Uterus (tissue), 2 donors: ENCODE measurements at regions not wholly inside any gene's neighbourhood (a gene's known extent, or its start where the extent isn't known, plus 50 kb on each side); places are given as distances from the start of the nearest gene placed in this dataset.

ENCODE experiments used
- POLR2A ChIP-seq, 2 donors: fragments of 450-650 bp; IDR thresholded peaks; one replicate each; pipeline ENCODE4 v1.6.1; 2016; ENCODE audit warnings: antibody characterized with exemption in 2 of 2, mild to moderate bottlenecking in 1 of 2, moderate library complexity in 1 of 2
- TF ChIP-seq, protein P1 (sequence below), 4 experiments: fragments of 200-600 bp in 2 of 4; fragments of 450-650 bp in 2 of 4; sonication (generic) in 2 of 4; IDR thresholded peaks; one replicate each; pipeline ENCODE4 v1.5.1; 2016 to 2019; ENCODE audit warnings: antibody characterized with exemption in 4 of 4, mild to moderate bottlenecking in 2 of 4, moderate library complexity in 1 of 4

DNA sequence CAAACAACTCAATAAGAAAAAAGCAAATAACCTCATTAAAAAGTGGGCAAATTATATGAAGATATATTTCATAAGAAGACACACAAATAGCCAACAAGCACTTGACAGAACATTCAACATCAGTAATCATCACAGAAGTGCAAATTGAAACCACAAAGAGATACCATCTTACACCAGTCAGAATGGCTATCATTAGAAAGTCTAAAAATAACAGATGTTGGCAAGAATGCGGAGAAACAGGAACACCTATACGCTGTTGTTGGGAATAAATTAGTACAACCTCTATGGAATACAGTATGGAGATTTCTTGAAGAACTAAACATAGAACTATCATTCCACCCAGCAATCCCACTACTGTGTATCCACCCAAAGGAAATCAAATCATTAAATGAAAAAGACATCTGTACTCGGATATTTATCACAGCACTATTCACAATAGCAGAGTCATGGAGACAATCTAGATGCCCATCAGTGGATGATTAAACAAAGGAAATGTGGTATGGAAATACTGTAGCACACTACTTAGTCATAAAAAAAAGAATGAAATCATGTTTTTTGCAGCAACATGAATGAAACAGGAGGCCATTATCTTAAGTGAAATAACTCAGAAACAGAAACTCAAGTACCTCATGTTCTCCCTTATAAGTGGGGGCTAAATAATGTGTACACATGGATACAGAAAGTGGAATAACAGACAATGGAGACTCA, 106.8 kb upstream of the FST start:
- TF ChIP-seq, protein P1, sequence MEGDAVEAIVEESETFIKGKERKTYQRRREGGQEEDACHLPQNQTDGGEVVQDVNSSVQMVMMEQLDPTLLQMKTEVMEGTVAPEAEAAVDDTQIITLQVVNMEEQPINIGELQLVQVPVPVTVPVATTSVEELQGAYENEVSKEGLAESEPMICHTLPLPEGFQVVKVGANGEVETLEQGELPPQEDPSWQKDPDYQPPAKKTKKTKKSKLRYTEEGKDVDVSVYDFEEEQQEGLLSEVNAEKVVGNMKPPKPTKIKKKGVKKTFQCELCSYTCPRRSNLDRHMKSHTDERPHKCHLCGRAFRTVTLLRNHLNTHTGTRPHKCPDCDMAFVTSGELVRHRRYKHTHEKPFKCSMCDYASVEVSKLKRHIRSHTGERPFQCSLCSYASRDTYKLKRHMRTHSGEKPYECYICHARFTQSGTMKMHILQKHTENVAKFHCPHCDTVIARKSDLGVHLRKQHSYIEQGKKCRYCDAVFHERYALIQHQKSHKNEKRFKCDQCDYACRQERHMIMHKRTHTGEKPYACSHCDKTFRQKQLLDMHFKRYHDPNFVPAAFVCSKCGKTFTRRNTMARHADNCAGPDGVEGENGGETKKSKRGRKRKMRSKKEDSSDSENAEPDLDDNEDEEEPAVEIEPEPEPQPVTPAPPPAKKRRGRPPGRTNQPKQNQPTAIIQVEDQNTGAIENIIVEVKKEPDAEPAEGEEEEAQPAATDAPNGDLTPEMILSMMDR (IDR thresholded peaks at IDR 0.05): no peak
- no peak for TF ChIP-seq POLR2A (IDR thresholded peaks at IDR 0.05)
